H1 (cell line): ENCODE measurements at regions not wholly inside any gene's neighbourhood (a gene's known extent, or its start where the extent isn't known, plus 50 kb on each side); places are given as distances from the start of the nearest gene placed in this dataset.

ENCODE experiments used
- CTCF ChIA-PET: fragments of 300-600 bp; sonication (Branson Sonifier 250); formaldehyde crosslinking; loops from one replicate; lab custom pipeline; 2021; ENCODE audit not compliant: partially characterized antibody; lab: Charles Lee
- POLR2A ChIA-PET: fragments of 300-600 bp; sonication (Branson Sonifier 250); formaldehyde crosslinking; loops from one replicate; lab custom pipeline; 2021; ENCODE audit warnings: inconsistent platforms; ENCODE audit not compliant: partially characterized antibody; lab: Charles Lee
- DNase-seq, 2 experiments: peaks; one replicate each; pipeline versions ENCODE4 v3.0.0 to v3.0.0-alpha.2; 2010 to 2022; ENCODE audit warnings: low spot score in 2 of 2, low read depth in 1 of 2, mixed read lengths in 1 of 2
- FAIRE-seq: peaks from 2 replicates; lab custom pipeline; 2011; peaks lifted over from hg19 to GRCh38; lab: Jason Lieb, UNC
- H2AFZ ChIP-seq: 2 replicates; pipeline ENCODE4 v1.8.1; 2012; ENCODE audit warnings: low read length, inconsistent platforms
- H2AK5ac ChIP-seq: 2 replicates; pipeline ENCODE4 v1.6.1; 2013; ENCODE audit warnings: low read depth, low read length
- H2BK120ac ChIP-seq: replicated peaks from 2 replicates; pipeline ENCODE3; 2013; ENCODE audit warnings: low read depth, low read length, inconsistent platforms
- H2BK12ac ChIP-seq: 2 replicates; pipeline ENCODE4 v1.6.1; 2013; ENCODE audit warnings: low read depth, low read length
- H2BK15ac ChIP-seq: 2 replicates; pipeline ENCODE4 v1.6.1; 2013; ENCODE audit warnings: low read length
- H2BK20ac ChIP-seq: 2 replicates; pipeline ENCODE4 v1.6.1; 2013; ENCODE audit warnings: low read length
- H2BK5ac ChIP-seq: 2 replicates; pipeline ENCODE4 v1.6.1; 2013; ENCODE audit warnings: low read depth, low read length
- H3K14ac ChIP-seq: 2 replicates; pipeline ENCODE4 v1.6.1; 2013; ENCODE audit warnings: inconsistent platforms; ENCODE audit not compliant: insufficient read length
- H3K18ac ChIP-seq: 2 replicates; pipeline ENCODE4 v1.6.1; 2013; ENCODE audit warnings: low read length; ENCODE audit errors: extremely low read depth
- H3K23ac ChIP-seq: 2 replicates; pipeline ENCODE4 v1.6.1; 2013; ENCODE audit warnings: inconsistent platforms; ENCODE audit not compliant: insufficient read length
- H3K23me2 ChIP-seq: 2 replicates; pipeline ENCODE4 v1.6.1; 2013; ENCODE audit warnings: low read depth, low read length
- H3K27ac ChIP-seq: 2 replicates; pipeline ENCODE4 v1.6.1; 2011; ENCODE audit warnings: low read depth, low read length, inconsistent platforms
- H3K27me3 ChIP-seq, 4 experiments: replicated peaks in 1 of 4; 1 replicate in 1 of 4; 2 replicates in 3 of 4; pipeline versions ENCODE4 v1.6.1 to v1.8.1; 2011 to 2013; ENCODE audit warnings: low read length in 3 of 4, mild to moderate bottlenecking in 3 of 4, inconsistent platforms in 2 of 4, mixed read lengths in 2 of 4, moderate library complexity in 1 of 4; ENCODE audit not compliant: control insufficient read depth in 3 of 4, insufficient read depth in 3 of 4; ENCODE audit errors: extremely low read depth in 1 of 4
- H3K36me3 ChIP-seq, 4 experiments: 2 replicates each; pipeline versions ENCODE4 v1.6.1 to v1.8.1; 2011 to 2013; ENCODE audit warnings: mild to moderate bottlenecking in 4 of 4, low read length in 3 of 4, moderate library complexity in 2 of 4, control low read depth in 1 of 4, inconsistent platforms in 1 of 4; ENCODE audit not compliant: insufficient read depth in 4 of 4, control insufficient read depth in 2 of 4
- H3K4ac ChIP-seq: replicated peaks from 2 replicates; pipeline ENCODE3; 2013; ENCODE audit warnings: low read length, low read depth, mixed read lengths, inconsistent platforms; ENCODE audit not compliant: insufficient read length
- H3K4me1 ChIP-seq, 4 experiments: replicated peaks in 1 of 4; 1 replicate in 1 of 4; 2 replicates in 3 of 4; pipeline versions ENCODE4 v1.6.1 to v1.8.1; 2011 to 2013; ENCODE audit warnings: low read length in 3 of 4, inconsistent platforms in 2 of 4, mixed read lengths in 1 of 4; ENCODE audit not compliant: insufficient read depth in 4 of 4, control insufficient read depth in 3 of 4
- H3K4me2 ChIP-seq, 2 experiments: 2 replicates each; pipeline versions ENCODE4 v1.6.1 to v1.8.1; 2011 to 2013; ENCODE audit warnings: low read depth in 2 of 2, low read length in 2 of 2, control low read depth in 1 of 2, inconsistent platforms in 1 of 2, mild to moderate bottlenecking in 1 of 2; ENCODE audit not compliant: insufficient read depth in 1 of 2
- H3K4me3 ChIP-seq, 4 experiments: fragments of 200-600, 300-600 bp in 1 of 4; sonication (generic), shearing (Covaris generic), sonication (Bioruptor Twin) in 1 of 4; 2 replicates each; pipeline versions ENCODE4 v1.5.1 to v1.8.1; 2011 to 2016; ENCODE audit warnings: low read length in 4 of 4, low read depth in 3 of 4, control low read depth in 2 of 4, inconsistent platforms in 2 of 4, mild to moderate bottlenecking in 2 of 4, mixed read lengths in 1 of 4, moderate library complexity in 1 of 4; ENCODE audit not compliant: insufficient read depth in 2 of 4; ENCODE audit errors: extremely low read depth in 1 of 4
- H3K56ac ChIP-seq: replicated peaks from 2 replicates; pipeline ENCODE3; 2013; ENCODE audit warnings: low read depth, mild to moderate bottlenecking, mixed read lengths, low read length, inconsistent platforms; ENCODE audit not compliant: insufficient read length
- H3K79me1 ChIP-seq: 2 replicates; pipeline ENCODE4 v1.6.1; 2013; ENCODE audit warnings: low read depth, low read length, control low read depth
- H3K79me2 ChIP-seq, 2 experiments: 2 replicates each; pipeline versions ENCODE4 v1.6.1 to v1.8.1; 2012 to 2013; ENCODE audit warnings: low read length in 2 of 2, mild to moderate bottlenecking in 2 of 2, inconsistent platforms in 1 of 2; ENCODE audit not compliant: insufficient read depth in 2 of 2, control insufficient read depth in 1 of 2
- H3K9ac ChIP-seq, 4 experiments: replicated peaks in 1 of 4; 1 replicate in 1 of 4; 2 replicates in 3 of 4; pipeline versions ENCODE4 v1.6.1 to v1.8.1; 2011 to 2013; ENCODE audit warnings: low read depth in 3 of 4, low read length in 3 of 4, control low read depth in 2 of 4, mild to moderate bottlenecking in 2 of 4, moderate library complexity in 2 of 4, inconsistent platforms in 1 of 4; ENCODE audit errors: extremely low read depth in 1 of 4
- H3K9me3 ChIP-seq, 2 experiments: 2 replicates each; pipeline versions ENCODE4 v1.6.1 to v1.8.1; 2012 to 2013; ENCODE audit warnings: mild to moderate bottlenecking in 2 of 2, moderate library complexity in 2 of 2, control low read depth in 1 of 2, inconsistent platforms in 1 of 2, low read depth in 1 of 2, low read length in 1 of 2, mixed read lengths in 1 of 2; ENCODE audit not compliant: insufficient read depth in 2 of 2
- H4K20me1 ChIP-seq, 2 experiments: replicated peaks in 1 of 2; 2 replicates each; pipeline versions ENCODE3 to v1.8.1; 2011 to 2013; ENCODE audit warnings: inconsistent platforms in 2 of 2, low read length in 2 of 2, mild to moderate bottlenecking in 1 of 2; ENCODE audit not compliant: insufficient read depth in 2 of 2, control insufficient read depth in 1 of 2
- H4K5ac ChIP-seq: 2 replicates; pipeline ENCODE4 v1.6.1; 2013; ENCODE audit warnings: low read length, low read depth, mixed read lengths, inconsistent platforms; ENCODE audit not compliant: insufficient read length
- H4K8ac ChIP-seq: 2 replicates; pipeline ENCODE4 v1.8.0; 2013; ENCODE audit warnings: mild to moderate bottlenecking, moderate library complexity, low read length, inconsistent platforms; ENCODE audit not compliant: insufficient read depth; ENCODE audit errors: extremely low read depth
- H4K91ac ChIP-seq: replicated peaks from 2 replicates; pipeline ENCODE3; 2013; ENCODE audit warnings: low read length, mixed read lengths, inconsistent platforms; ENCODE audit not compliant: insufficient read length
- GABPA ChIP-seq: IDR thresholded peaks from 2 replicates; pipeline ENCODE4 v1.6.1; 2011; ENCODE audit warnings: mild to moderate bottlenecking, low read length, moderate library complexity, borderline replicate concordance; ENCODE audit not compliant: insufficient read depth
- RXRA ChIP-seq: IDR thresholded peaks from 2 replicates; pipeline ENCODE4 v1.6.1; 2011; ENCODE audit warnings: low read depth, mild to moderate bottlenecking, low read length, moderate library complexity; ENCODE audit not compliant: insufficient read depth
- SAP30 ChIP-seq: fragments of 300-600 bp; sonication (generic); IDR thresholded peaks from 2 replicates; pipeline ENCODE4 v1.7.1; 2012; ENCODE audit warnings: low read length, moderate library complexity, mild to moderate bottlenecking, inconsistent platforms; ENCODE audit not compliant: insufficient read depth, insufficient replicate concordance

- Histone ChIP-seq H3K36me3 (no peaks in the 10 kb centered on the region), H2AK5ac (no peak overlapping the region), H3K9ac (no peak overlapping the region), H3K79me1 (no peaks in the 10 kb centered on the region), H3K4ac (no peak overlapping the region), H2BK5ac (no peak overlapping the region), H3K9me3 (no peaks in the 10 kb centered on the region), H3K14ac (no peak overlapping the region), H3K56ac (no peak overlapping the region), H3K79me2 (no peaks in the 10 kb centered on the region), H3K4me1 (no peaks in the 10 kb centered on the region), H4K20me1 (no peaks in the 10 kb centered on the region), H4K8ac (no peak overlapping the region), H2BK12ac (no peak overlapping the region), H3K23ac (no peak overlapping the region), H2AFZ (no peak overlapping the region), H3K18ac (no peak overlapping the region), H3K4me3 (no peak overlapping the region), H4K91ac (no peak overlapping the region), H3K23me2 (no peaks in the 10 kb centered on the region), H3K27me3 (no peaks in the 10 kb centered on the region), H3K27ac (no peak overlapping the region), H3K4me2 (no peak overlapping the region), H2BK15ac (no peak overlapping the region), H2BK20ac (no peak overlapping the region), H2BK120ac (no peak overlapping the region), H4K5ac (no peak overlapping the region)
- ChIA-PET POLR2A (no interaction called here), CTCF (interaction anchor here (1.3 kb wide), 1 partner anchor 557 kb away, joined by 3 read pairs; no protein-coding TSS in a partner anchor)
- DNase-seq (no peak), FAIRE-seq (no peak)
- no peak for TF ChIP-seq SAP30
- no peak for TF ChIP-seq GABPA
- TF ChIP-seq RXRA: no peak
Measured at GRCh38 chr12:13812168-13812567, 169.2 kb downstream of the GRIN2B start.
